Calu3 (cell line): ENCODE measurements at regions not wholly inside any gene's neighbourhood (a gene's known extent, or its start where the extent isn't known, plus 50 kb on each side); places are given as distances from the start of the nearest gene placed in this dataset.
"Not testable (repeated sequence)": the region's sequence is repeated elsewhere in the genome, so short reads cannot be mapped to it uniquely, and the experiment has no call there.

Experiments used
- BruUV-seq: library from RNA; stranded (reverse); fragments of 400-500 nt; replicated peaks from 2 replicates; lab custom pipeline; 2021; lab: Mats Ljungman, UMichigan
- CTCF ChIA-PET: fragments of 300-600 bp; sonication (Branson Sonifier 250); formaldehyde crosslinking; loops from one replicate; lab custom pipeline; 2022; ENCODE audit warnings: antibody characterized with exemption; lab: Charles Lee
- DNase-seq: peaks from one replicate; pipeline ENCODE4 v3.0.0; 2022
- H3K27ac Mint-ChIP-seq: one replicate; pipeline ENCODE4 v1.8.0; 2022; ENCODE audit warnings: mixed read lengths; ENCODE audit not compliant: unreplicated experiment
- H3K27me3 Mint-ChIP-seq: one replicate; pipeline ENCODE4 v1.8.0; 2022; ENCODE audit warnings: mixed read lengths; ENCODE audit not compliant: unreplicated experiment
- H3K36me3 Mint-ChIP-seq: one replicate; pipeline ENCODE4 v1.8.0; 2022; ENCODE audit warnings: mild to moderate bottlenecking, moderate library complexity, mixed read lengths; ENCODE audit not compliant: insufficient read depth, unreplicated experiment
- H3K4me1 Mint-ChIP-seq: one replicate; pipeline ENCODE4 v1.8.0; 2022; ENCODE audit warnings: mild to moderate bottlenecking, low read depth, mixed read lengths; ENCODE audit not compliant: unreplicated experiment
- H3K4me3 Mint-ChIP-seq: one replicate; pipeline ENCODE4 v1.8.0; 2022; ENCODE audit warnings: mild to moderate bottlenecking, low read depth, moderate library complexity, mixed read lengths; ENCODE audit not compliant: unreplicated experiment
- H3K9me3 Mint-ChIP-seq: one replicate; pipeline ENCODE4 v1.8.0; 2022; ENCODE audit warnings: low read depth, mixed read lengths; ENCODE audit not compliant: unreplicated experiment
- CTCF ChIP-seq: fragments of 200-600 bp; IDR thresholded peaks from one replicate; pipeline ENCODE4 v1.8.0; 2022; ENCODE audit warnings: antibody characterized with exemption; ENCODE audit not compliant: unreplicated experiment
- intact Hi-C: fragments of 100-400 bp; cut with micrococcal nuclease; formaldehyde crosslinking; loops from one replicate; pipeline ENCODE4 v1.10.0; 2022; ENCODE audit not compliant: unreplicated experiment

- H3K4me3 Mint-ChIP-seq, result no peak overlapping the region
- H3K27me3 Mint-ChIP-seq, result peaks cover 19% of the 10 kb centered on the region
- H3K9me3 Mint-ChIP-seq, result no peaks in the 10 kb centered on the region
- intact Hi-C loops, result no loop called here
- no peak for DNase-seq
- CTCF ChIA-PET, result no interaction called here
- no TSS peak for BruUV-seq
- no peak for TF ChIP-seq CTCF
- H3K4me1 Mint-ChIP-seq, result no peaks in the 10 kb centered on the region
- no peak overlapping the region for H3K27ac Mint-ChIP-seq
- H3K36me3 Mint-ChIP-seq, result no peaks in the 10 kb centered on the region
Observed at GRCh38 chr6:88413459-88413858, 247.3 kb upstream of the CNR1 start.

GRCh38 chr6:88408355-88408754 is 242.2 kb upstream of the CNR1 start:
- H3K36me3 Mint-ChIP-seq, DNase-seq, H3K4me1 Mint-ChIP-seq, BruUV-seq, intact Hi-C loops, CTCF ChIA-PET, H3K9me3 Mint-ChIP-seq, H3K27ac Mint-ChIP-seq, H3K4me3 Mint-ChIP-seq: not testable (repeated sequence)
- peaks cover 10% of the 10 kb centered on the region for H3K27me3 Mint-ChIP-seq

GRCh38 chr6:88406674-88407073 is 240.5 kb upstream of the CNR1 start:
- H3K36me3 Mint-ChIP-seq, H3K4me3 Mint-ChIP-seq, H3K9me3 Mint-ChIP-seq, H3K4me1 Mint-ChIP-seq, DNase-seq, CTCF ChIA-PET, BruUV-seq, intact Hi-C loops, H3K27ac Mint-ChIP-seq: not testable (repeated sequence)
- peaks cover 10% of the 10 kb centered on the region for H3K27me3 Mint-ChIP-seq

- no peaks in the 10 kb centered on the region for H3K9me3 Mint-ChIP-seq
- CTCF ChIA-PET, result no interaction called here
- peaks cover 5% of the 10 kb centered on the region for H3K27me3 Mint-ChIP-seq
- TF ChIP-seq CTCF, result no peak
- no peak overlapping the region for H3K27ac Mint-ChIP-seq
- H3K36me3 Mint-ChIP-seq, result no peaks in the 10 kb centered on the region
- no peak overlapping the region for H3K4me3 Mint-ChIP-seq
- no TSS peak for BruUV-seq
- H3K4me1 Mint-ChIP-seq, result no peaks in the 10 kb centered on the region
- DNase-seq, result no peak
- intact Hi-C loops, result no loop called here
Observed at GRCh38 chr6:88403486-88403885, 237.3 kb upstream of the CNR1 start.

- intact Hi-C loops, result no loop called here
- H3K27ac Mint-ChIP-seq, result no peak overlapping the region
- DNase-seq, result no peak
- H3K4me3 Mint-ChIP-seq, result no peak overlapping the region
- H3K36me3 Mint-ChIP-seq, result no peaks in the 10 kb centered on the region
- H3K27me3 Mint-ChIP-seq, result no peaks in the 10 kb centered on the region
- BruUV-seq, result no TSS peak
- CTCF ChIA-PET, result no interaction called here
- H3K9me3 Mint-ChIP-seq, result no peaks in the 10 kb centered on the region
- H3K4me1 Mint-ChIP-seq, result no peaks in the 10 kb centered on the region
- TF ChIP-seq CTCF, result no peak
Observed at GRCh38 chr6:88402909-88403308, 236.8 kb upstream of the CNR1 start.

- CTCF ChIA-PET, H3K9me3 Mint-ChIP-seq, H3K36me3 Mint-ChIP-seq, H3K4me1 Mint-ChIP-seq, BruUV-seq, intact Hi-C loops, H3K27ac Mint-ChIP-seq, H3K4me3 Mint-ChIP-seq, DNase-seq: not testable (repeated sequence)
- peaks cover 43% of the 10 kb centered on the region for H3K27me3 Mint-ChIP-seq
Observed at GRCh38 chr6:88390998-88391397, 224.9 kb upstream of the CNR1 start.
